HG03521 (cell line): ENCODE measurements at regions not wholly inside any gene's neighbourhood (a gene's known extent, or its start where the extent isn't known, plus 50 kb on each side); places are given as distances from the start of the nearest gene placed in this dataset.

Source experiments
- ATAC-seq: cut with Tn5 transposase; IDR thresholded peaks from one replicate; pipeline ENCODE4 v1.9.1; 2021; ENCODE audit warnings: mild to moderate bottlenecking, moderate library complexity; ENCODE audit not compliant: unreplicated experiment

DNA sequence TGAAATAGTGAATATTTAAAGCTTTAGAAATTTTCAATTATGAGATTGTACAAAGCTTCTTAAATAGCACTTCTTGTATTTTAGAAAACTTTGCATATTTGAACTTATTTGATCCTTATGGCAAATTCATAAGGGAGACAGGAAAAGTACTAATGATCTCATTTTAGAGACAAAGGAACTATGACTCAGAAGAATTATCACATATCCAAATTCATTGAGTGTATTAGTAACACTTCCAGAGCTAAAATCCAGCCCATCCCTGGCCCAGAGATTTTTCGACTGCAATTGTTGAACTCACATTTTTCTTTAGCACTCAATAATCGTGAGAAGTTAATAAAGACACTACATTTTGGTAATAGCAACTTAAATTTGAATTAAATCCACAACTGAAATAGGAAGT, 704.3 kb downstream of the EPM2A start:
- no peak for ATAC-seq

DNA sequence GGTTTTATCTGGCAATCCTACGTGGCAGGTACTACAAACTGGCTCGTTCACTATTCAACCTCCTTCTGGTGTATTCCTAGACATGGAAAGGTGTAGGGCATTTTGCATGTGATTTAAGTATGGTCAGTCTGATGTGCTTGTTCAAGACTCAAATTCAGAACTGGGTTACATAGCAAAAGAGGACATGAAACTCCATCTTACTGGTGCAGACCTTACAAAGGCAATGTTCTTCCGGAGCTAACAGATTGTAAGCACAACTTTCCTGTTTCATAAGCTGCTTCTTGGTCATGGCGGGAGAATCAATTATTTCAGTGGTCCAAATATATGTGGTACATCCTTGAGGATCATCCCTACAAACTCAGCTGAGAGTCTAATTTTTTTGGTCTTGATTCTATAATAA, 703.4 kb downstream of the EPM2A start:
- ATAC-seq = no peak

DNA sequence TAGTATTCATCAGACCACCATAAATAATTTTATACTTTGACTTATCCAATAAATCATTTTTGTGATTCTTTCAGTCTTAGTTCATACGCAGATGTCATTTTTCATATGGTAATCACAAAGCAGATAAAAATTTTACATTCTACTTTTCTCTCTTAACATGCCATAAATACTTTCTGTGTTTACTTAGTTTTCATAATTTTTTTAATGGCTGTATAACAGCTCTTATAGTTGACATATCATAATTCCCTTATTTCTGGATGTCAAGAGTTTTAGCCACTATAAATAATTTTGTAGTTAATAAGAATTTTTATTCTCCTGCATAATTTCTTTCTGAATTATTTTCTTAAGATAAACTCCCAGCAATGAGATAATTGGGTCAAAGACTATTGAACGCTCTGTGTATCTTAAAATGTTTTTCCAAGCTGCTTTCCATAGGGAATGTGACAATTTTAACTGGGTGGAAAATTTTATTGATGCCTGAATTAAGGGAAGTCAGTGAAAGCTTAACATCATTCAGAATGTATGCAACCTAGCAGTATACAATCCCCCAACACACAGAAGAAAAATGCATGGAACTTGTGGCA, 702.7 kb downstream of the EPM2A start:
- ATAC-seq = no peak

DNA sequence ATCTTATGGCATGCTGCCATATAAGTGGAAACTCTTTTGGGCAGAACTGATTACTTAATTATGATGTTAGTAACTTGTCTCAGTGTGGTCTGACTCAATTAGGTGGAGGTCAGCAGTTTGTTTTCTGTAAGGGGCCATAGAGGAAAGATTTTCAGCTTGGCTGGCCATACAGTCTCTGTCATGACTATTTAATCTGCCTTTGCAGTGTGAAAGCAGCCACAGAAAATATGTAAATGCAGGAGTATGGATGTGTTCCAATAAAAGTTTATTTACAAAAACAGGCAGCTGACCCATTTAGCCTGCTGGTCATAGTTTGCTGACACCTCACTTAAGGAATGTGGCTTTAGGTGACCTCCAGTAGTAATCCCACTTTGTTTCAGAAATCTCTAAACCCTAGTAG, 700.7 kb downstream of the EPM2A start:
- no peak for ATAC-seq

DNA sequence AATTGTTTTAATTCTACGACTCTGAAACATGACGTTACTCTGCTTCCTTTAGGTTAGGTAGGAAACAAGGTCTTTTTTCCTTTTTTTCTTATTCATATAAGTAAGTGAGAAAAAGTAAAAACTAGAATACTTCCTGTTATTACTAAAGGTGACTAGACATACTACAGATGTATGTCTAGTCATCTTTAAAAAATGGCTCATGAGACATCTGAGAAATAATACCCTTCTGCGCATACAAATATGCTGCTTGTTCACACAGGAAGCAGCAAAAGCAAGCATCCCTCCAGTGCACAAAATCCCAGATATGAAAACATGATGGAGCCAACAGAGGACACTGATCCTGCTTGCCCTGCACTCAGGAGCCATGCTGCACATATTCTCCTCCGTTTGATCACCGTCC, 699.1 kb downstream of the EPM2A start:
- no peak for ATAC-seq

DNA sequence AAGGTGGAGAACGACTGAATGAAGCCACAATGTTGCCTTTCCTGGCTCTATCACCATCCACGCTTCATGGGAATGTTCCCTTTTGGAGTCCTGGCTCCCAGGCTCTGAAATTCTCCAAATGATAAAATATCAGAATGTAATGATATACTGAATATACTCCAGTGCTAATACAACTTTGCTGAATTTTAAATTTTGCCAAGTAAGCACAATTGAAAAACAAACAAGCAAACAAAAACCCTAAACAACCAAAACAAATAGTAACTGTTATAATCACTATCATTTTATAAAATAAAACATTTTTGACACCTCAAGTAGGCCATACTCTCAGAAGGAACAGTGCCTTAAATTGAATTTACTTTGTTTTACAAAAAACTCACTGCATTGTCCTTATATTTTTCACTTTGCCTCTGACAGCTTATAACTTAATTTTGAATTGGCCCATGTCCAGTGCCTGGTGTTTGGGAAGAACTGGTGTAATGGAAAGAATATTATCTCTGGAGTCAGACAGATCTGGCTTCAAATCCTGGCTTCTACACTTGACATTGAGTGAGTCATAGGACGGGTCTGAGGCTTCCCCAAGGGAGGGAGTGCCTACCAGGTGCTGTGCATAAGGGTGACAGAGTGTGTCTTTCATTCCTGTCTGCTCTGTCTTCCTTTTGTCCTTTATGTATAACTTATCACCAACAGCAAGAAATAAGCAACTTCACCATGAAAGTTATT, 698.3 kb downstream of the EPM2A start:
- ATAC-seq = no peak

DNA sequence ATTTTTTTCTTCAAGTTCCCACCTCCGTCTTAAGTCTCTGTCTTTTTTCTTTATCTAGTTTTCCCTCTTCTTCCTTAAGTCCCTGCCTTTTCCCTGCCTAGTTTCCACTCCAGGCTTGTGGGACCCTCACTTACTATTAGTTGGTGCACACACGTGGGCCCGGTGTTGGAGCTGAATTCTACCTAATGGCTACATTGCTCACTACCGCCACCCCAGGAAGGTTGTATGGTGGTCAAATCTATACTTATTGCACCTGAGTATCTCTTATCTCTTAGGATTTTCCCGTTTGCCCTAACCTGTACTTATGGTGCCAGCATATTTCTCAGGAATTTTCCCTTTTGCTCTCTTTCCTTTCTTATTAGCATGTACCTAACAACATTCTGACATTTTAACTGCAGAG, 692.8 kb downstream of the EPM2A start:
- no peak for ATAC-seq

DNA sequence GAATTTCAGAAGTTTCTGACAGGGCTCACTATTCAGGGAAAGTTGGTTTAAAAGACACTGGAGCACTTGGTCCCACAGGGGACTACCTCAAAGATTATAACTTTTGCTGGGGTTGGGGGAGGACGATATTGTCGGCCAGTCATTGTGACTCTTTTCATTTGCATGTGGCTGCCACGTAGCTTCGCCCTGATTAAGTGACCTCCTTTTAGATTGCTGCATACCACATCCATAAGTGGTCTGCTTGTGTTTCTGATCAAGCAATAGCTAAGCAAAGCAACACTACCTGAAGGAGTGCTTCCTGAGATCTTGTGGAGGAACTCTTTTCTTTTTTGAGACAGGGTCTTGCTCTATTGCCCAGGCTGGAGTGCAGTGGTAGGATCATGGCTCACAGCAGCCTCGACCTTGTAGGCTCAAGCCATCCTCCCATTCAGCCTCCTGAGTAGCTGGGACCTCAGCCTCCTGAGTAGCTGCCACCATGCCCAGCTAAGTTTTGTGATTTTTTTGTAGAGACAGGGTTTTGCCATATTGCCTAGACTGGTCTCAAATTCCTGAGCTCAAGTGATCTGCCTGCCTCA, 691.3 kb downstream of the EPM2A start:
- no peak for ATAC-seq

DNA sequence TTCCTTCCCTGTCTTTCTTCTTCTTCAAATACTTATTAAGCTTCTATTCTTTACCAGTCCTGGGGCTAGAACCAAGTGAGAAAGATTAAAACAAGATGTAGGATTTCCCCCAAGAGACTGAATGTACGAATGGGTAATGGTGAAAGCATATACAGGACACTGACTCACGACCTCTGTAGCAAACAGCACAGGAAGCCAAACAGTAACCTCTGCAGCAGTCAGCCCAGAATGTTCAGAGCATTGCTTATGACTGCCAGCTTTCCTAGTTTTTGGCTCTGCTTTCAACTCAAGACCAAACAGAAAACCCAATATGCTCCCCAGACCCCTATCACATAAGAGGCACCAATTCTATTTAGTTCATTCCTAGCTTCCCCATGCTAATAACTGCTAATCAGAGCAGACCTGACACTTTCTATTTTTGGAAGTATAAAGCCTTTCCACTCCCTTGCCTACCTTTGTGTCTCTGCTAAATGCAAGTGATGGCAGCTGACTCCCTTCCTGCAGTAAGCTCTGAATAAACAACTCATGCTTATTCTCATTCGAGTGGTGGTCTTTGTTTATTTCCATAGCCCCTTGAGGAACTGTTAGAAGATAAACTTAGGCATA, 690.6 kb downstream of the EPM2A start:
- no peak for ATAC-seq

DNA sequence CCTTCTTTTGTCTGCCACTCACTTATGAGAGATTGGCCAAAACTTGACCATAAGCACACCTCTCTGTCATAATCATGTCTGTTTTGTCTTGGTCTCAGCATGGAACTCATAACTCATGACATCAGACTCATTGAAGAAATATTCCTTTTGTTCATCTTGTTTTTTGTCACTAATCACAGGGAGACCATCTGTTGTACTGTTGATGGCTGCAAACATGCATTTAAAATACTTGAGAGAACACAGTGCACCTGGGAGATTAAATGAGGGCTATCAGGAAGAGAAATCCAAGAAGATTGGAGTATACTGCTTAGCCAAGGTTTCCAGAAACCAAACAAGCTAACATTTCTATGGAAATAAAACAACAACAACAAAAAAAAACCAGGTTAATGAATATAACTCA, 689.7 kb downstream of the EPM2A start:
- no peak for ATAC-seq

DNA sequence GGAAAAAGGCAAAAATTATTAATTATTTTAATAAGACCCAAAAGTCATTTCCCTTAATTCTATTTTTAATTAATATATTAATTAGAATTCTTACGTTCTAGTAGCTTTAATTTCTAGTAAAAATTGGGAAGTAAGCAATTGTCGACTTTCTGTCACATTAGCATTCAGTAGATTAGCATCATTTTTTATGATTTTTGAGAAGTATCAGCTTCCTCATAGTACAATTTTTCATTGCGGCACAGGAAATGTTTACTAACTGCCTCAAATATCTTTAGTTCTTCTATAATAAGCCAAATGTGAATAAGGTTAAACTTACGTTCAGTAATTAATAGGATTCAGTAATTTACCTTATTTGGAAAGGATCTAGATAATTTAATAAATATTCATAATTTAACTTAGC, 687.4 kb downstream of the EPM2A start:
- ATAC-seq = no peak

DNA sequence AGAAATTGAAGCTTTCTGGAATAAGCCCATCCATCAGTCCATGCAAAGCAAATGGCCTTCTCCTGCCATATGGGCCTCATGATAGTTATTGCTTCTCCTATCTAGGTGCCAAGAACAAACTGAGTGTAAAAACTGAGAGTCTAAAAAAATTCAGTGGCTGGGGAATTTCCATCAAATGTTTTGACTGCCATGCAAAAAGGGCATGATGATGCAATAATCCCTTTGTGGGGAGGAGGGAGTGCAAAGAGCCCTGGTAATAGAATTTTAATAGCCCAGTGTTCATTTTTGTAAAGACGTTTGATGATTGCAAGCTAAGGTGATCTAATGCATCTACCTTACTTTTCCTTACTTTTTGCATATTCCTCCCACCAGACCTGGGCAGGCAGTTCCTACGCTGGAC, 683.7 kb downstream of the EPM2A start:
- no peak for ATAC-seq

DNA sequence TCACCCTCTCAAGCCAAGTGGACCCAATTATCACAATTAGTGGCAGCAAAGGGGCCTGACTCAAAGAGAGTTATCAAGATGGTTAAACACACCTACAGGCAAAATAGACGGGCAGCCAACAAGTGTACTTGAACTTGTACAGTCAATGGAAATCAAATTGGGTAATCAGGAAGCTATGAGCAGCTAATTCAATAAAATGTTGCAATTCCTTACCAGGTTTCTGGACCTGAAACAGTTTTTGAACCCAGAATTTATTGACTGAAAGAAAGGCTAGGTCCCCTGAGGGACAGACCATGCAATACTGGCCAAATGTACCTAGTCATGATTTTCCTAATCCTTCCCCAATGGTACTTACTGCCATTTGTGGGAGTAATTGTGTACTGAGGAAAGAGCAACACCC, 679.8 kb downstream of the EPM2A start:
- no peak for ATAC-seq

DNA sequence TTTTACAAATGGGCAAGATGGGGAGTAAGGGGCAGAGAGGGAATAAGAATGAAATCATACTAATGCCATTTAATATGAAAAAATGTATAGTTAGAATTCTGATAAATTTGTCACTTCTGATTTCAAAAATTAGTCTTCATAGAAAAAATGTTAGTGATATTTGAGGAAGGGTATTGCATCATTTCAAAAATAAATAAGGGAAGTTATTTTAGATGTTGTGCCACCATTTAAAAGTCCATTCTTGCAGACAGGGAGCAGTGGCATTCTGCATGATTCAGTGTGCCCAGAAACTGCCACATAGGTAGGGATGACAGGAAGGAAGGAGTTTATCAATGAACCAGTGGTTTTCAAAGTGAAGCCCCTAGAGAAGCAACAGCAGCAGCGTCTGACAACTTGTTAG, 674.6 kb downstream of the EPM2A start:
- no peak for ATAC-seq

DNA sequence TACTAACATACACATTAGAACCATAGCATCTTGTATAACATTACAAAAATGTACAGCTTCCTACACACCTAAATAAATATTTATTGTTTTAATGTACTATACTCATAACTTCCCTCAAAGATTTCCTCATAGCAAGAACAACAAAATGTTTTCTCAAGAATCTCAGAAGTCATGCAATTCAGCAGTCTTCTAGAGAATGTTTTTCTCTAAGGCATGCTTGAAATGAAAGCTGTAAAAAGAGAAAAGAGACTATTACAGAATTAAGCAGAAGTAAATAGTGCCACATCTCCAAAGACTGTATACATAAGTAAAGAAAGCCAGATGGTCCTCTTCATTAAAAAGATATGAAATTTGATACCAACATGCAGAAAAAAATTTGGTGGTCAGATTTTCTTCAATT, 672.2 kb downstream of the EPM2A start:
- no peak for ATAC-seq

DNA sequence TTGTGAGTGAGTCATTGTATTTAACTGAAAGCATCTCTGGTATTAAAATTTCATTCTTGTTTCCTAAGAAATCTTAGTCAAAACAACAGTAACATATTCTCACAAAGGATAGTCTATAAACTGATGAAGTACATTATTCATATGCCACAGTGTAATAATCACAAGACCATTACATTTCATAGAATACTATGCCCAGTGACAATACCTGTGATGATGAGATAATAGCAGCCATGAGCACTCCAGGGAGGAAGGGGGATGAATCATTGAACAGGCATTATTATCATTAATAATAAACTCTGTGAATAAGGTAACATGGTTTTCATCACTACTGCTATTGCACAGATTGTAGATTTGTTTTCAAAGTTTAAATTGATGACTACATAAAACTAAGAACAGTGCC, 667.9 kb downstream of the EPM2A start:
- no peak for ATAC-seq

DNA sequence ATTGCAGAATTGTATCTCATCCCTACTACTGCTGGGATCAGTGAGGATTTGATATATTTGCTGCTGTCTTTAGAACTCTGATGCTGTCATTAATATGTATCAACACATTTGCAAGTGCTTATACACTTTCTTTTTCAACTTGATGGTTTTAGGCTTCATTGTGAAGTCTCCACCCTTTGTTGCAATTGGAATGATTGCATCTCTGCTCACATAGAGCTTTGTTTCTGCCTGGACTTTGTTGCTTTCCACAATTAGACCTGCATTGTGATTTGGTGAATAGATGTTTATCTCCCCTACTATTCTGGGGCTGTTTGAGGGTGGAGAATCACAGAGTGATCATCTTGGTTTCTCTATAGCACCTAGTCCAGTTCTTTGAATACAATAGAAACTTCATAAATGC, 666.7 kb downstream of the EPM2A start:
- ATAC-seq = no peak

DNA sequence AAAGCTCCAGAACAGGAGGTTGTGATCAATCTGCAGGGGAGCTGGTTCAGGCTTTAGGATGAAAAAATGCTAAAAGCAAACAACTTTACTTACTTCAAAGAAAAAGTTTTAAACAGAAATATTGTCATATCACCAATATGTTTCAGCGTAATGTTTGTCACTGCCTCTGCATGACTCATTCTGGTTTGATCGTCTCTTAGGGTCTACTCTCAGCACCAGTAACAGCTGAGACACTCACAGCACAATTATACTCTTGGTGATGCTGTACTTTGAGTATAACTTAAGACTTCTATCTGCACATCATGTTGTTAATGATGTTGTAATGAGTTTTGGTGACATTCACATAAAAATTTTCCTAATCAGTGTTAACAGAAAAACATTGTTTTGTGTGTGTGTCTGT, 665.4 kb downstream of the EPM2A start:
- ATAC-seq = no peak

DNA sequence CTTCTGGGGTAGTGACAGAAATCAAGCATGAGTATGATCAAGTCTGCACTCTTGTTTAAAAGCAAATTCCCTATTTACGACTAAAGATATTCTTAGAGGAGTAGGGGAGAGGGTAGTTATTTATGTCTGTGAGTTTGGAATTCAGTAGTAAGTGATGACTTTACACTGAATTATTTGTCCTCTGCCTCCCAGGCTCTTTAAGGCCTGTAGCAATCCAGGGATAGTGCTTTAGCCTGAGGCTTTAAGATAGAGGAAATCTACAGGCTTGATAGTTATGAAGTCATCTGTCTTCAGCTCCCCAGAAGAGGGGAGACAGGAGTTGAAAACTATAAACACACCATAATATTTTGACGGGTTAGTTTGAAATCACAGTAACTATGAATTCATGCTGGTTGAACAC, 664.5 kb downstream of the EPM2A start:
- no peak for ATAC-seq

DNA sequence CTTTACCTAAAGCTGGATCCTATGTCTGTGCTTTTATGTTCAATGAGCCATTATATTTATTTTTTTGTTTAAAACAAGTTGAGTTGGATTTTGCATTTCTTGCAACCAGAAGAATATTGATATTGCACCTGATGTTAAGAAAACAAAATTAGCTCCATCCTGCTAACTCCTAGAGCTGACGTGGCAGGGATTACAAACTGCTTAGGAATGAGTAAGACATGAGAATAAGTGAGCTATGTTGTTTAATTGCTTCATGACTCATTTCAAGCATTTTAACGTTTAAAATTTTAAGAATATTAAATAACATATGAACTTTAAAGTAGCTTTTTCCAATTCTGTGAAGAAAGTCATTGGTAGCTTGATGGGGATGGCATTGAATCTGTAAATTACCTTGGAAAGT, 663.5 kb downstream of the EPM2A start:
- ATAC-seq = no peak

DNA sequence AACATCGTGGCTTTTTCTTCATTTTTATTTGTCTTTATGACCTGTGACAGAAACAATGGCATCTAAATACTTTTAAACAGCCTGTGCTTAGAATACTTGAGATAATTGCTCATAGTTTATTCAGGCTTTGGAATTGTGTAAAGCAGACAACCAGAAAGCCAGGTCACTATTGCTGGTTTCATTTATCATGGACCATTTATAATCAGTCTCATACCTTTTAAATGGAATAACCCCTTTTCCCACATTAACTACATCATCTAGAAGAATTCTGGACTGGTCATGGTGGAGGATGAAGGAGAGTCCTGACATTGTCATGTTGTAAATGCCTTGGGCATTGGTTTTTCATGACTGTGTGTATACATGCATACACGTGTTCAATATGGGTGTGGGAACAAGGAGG, 661.5 kb downstream of the EPM2A start:
- ATAC-seq = no peak

DNA sequence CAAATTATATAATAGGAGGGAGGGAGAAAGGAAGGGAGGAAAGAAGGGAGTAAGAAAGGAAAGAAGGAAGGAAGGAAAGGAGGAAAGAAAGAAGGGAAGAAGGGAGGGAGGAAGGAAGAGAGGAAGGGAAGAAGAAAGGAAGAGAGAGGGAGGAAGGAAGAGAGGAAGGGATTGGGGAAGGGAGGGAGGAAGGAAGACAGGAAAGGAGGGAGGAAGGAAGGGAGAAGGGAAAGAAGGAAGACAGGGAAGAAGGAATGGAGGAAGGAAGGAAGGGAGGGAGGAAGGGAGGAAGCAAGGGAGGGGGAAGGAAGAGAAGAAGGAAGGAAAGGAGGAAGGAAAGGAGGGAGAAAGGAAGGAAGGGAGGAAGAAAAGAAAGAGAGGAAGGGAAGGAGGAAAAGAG, 660.5 kb downstream of the EPM2A start:
- ATAC-seq = no peak
